NOMO-1 treated with dmso at 0.1 percent for 144 hours (cell line): ENCODE measurements at regions not wholly inside any gene's neighbourhood (a gene's known extent, or its start where the extent isn't known, plus 50 kb on each side); places are given as distances from the start of the nearest gene placed in this dataset.
"Not testable (repeated sequence)": the region's sequence is repeated elsewhere in the genome, so short reads cannot be mapped to it uniquely, and the experiment has no call there.

ENCODE experiments used
- DNase-seq: peaks from one replicate; lab custom pipeline; 2025; ENCODE audit not compliant: unreplicated experiment; lab: John Stamatoyannopoulos, UW

DNA sequence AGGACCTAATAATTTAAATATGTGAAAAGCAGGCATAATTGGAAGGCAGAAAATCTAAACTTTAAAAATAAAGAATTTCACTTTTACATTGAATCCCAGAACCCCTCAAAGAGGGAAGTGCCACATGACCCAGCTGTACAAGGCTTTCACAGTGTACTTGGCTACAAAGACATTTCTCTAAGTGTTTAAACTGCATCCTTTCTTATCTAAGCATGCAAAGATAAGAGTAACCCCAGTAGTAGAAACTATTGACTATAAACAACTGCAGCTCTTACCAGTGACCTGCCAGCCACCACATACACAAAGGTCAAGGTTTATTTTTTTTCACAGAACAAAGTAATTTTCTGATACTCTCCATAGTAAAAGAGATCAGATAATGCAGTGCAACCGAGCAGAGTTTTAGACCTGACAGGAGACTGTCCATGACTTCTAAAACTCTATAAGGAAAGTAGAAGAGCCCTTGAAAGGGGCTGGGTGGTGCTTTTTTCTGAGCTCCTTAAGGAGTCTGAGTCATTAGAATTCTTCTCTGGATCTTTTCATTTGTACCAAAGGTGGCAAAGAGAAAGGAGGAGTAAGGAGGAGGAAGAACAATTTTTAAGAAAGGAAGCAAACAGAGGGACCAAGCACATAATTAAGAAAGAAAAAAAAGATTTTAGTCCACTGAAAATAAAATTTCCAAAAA, 750.6 kb downstream of the PRIM2 start:
- not testable (repeated sequence) for DNase-seq

DNA sequence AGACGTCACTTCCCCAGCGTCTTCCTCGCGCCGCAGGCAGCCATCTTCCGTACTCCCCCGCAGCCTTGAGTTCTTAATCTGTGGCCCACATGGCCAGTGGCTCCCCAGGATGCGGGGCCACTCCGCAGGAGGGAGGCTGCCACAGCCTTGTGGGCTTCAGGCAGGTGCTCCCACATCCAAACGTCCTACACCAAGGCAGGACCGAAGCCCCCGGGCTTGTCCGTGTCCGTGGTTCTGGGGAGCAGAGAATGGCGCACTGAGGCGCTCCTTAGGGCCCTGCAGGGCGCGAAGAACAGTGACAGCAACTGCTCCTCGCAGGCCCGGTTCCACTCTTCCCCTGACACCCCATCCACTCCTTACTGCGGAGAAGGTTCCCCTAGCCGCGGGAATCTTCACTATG, 755.8 kb downstream of the PRIM2 start:
- DNase-seq, result no peak

DNA sequence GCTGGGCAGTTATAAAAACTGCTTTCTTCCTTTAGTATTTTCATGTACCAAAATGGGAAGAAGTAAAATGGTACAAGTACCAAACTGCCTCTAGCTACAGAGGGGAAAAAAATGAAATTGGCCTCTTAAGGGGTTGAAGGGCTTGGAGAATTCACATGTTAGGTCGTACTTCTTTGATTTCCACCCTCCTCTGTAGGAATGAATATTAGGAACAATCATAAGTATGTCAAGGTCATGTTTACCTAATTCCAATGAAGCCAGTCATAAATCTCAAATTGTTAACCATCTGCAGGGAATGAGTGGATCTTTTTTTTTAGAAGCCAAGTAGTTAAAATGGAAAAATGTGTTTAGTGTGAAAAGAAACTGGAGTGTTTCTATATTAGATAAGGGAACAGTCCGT, 772.6 kb downstream of the PRIM2 start:
- not testable (repeated sequence) for DNase-seq

DNA sequence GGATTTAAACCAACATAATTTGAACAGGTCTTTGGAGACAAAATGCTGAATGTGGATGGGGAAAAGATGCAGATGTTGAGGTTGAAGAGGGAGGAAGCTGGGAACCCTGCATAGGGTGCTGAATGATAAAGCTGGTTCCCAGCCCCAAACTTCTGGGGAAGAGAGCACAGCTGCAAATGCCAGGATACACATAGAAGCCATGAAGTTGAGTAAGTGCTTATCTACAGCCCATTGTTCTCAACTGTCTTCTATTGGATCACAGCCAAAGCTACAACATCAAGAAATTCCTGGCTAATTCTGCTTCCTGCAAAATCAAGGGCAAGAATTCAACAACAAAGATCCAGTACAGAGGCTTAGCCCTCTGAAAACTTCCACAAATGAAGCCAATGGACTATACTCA, 779.8 kb downstream of the PRIM2 start:
- DNase-seq, result not testable (repeated sequence)

DNA sequence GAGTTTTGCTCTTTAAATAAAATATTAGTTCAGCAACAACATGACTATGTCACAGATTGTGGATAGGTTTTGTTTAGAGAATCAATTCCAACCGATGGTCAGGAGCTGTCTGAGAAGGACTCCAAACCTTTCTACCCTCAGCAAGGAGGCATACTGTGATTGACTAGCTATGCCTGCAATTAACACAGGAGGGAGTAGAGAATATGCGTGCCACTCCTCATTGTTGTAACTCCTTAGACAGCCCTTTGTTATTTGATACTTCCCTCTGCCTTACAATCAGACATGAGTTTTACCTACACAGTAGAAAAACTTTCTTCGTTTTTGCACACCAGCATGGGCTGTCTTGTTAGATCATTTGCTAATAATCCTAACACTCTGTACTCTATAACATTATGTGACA, 796.5 kb downstream of the PRIM2 start:
- DNase-seq, result no peak

DNA sequence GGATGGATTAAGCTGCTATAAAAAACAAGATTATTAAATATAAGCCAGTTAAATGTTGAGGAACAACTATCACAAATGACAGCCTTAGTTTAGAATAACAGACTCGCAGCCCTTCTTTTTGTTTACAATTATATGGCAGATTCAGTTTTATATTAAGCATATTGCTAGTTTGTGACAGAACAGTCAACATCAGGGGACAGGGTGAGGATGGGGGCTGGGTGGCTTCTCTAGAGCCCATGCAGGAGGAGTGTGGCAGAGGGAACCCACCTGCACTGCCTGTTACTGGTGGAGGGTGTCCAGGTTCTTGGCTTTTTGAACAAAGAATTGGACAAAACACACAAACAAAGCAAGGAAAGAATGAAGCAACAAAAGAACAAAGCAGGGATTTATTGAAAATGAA, 799.7 kb downstream of the PRIM2 start:
- DNase-seq, result not testable (repeated sequence)

DNA sequence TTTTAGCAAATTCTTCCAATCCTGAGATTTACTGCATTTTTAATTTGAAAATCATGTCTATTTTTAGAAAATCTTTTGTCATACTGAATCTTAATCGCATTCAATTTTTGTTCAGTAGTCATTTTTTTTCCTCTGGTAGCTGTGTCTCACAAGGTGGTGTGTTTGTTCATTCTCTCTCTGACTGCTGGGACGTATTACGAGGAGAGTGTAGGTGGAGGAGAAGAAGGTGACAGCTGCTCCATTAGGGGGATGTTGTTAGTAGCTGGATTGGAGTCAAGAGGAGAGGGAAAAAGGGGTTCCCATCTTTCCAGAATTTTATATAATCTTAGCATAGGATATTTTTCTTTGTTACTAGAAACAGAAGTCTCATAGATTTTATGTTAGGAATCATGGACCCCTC, 804.2 kb downstream of the PRIM2 start:
- DNase-seq, result not testable (repeated sequence)

DNA sequence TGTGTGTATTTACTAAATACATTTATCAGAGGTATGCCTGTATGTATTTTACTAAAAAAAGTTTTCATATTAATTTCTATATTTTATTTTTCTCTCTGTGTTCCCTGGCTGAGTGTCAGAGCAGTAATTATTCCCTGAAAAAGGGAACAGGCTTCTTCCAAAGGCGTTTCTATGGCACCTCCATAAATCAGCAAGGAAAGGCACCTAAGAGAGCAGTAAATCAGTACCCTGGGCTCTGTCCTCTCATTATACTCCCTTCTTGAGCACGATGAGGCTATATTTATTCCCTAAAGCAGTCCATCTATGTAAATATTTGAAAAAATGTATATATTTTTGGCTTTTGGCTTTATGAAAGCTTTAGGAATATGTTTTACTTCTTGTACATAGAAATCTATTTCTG, 806.3 kb downstream of the PRIM2 start:
- DNase-seq, result not testable (repeated sequence)

DNA sequence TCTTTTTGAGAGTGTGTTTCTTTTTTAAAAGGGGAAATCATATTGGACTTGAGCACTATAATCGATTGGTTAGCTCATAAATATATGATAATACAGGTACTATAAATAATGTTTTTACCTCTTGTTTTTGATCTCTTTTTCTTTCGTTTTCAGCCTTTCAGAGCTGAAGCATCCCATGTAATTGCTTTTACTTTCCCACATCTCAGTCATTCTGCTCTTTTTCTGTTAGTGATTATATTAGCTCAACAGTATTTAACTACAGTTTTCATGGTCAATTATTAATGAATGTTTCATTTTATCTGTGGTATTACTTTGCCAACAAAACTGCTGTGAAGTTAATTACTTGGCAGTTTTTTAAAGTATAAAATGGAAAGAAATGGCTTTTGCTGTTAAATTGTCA, 811.1 kb downstream of the PRIM2 start:
- DNase-seq, result not testable (repeated sequence)

DNA sequence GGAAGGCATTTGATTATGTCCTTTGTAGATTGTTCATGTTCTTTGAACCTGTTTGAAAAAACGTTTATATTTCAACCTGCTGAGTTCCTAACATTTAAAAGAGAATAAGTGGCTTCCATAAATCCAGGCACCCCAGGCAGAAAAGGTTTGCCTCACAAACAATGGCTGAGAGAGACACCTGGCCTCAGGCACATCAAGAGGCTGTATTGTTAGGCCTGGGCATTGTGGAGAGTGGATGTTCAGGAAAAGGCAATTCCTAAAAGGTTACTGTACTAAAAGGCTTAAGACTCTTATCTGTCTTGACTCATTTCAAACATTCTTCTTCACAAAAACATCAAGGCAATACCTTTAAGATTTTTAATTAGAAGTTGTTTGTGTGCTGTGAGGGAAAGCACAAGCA, 811.7 kb downstream of the PRIM2 start:
- not testable (repeated sequence) for DNase-seq

DNA sequence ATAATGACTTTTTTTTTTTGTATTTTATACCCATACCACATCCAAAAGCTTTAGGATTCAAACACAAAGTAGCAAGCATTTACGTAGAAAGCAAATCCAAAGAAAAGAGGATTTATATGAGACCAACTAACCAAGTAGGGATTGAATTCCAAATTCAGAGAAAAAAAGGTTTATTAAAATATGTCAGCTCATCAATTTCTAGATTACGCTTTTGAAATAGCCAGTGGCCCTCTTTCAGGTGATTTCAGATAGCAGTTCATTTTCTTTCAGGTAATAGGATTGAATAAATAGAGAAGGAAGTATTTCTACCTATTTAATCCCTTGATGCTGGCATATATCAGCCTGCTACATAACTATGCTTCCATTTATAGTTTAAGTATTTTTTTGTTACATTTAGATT, 822.3 kb downstream of the PRIM2 start:
- not testable (repeated sequence) for DNase-seq

DNA sequence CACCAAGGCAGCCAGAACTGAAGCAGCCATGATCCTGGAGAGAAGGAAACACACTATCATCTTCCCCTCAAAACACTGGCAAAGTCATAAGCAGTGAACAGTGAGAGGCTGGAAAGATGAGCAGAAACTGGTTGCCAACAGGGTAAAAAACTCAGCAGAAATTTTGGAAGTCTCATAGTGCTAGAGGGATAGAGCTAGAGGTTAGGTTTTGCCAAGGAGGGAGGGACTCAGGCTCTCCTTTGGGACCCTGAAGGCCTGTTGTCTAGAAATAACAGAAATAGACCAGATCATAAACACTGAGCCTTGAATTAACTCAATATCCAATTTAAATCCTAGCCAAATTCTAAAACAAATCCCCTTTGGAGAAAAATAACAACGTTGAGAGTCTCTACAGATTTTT, 853.6 kb downstream of the PRIM2 start:
- not testable (repeated sequence) for DNase-seq

DNA sequence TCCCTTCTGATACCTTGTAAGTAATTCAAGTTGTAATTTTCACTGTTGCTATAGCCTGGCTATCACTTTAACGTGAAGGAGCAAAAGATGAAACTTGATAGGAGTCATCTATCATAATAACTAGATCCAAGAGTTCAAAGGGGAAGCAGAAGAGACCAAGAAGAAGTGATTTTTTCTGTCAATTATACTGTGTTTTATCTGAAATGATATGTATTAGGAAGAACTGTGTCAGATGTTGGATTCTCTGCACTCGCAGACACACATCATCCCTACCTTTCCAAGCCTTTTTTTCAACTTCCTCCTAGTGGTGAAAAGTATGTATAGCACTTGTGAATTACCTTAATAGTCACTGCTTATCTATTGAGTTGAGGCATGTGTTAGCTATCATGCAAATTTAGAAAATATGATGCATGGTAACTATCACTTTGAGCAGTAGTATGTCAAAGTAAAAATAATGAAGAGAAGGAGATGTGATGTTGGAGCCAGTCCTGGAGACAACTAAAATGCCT, 864.2 kb downstream of the PRIM2 start:
- DNase-seq, result not testable (repeated sequence)

DNA sequence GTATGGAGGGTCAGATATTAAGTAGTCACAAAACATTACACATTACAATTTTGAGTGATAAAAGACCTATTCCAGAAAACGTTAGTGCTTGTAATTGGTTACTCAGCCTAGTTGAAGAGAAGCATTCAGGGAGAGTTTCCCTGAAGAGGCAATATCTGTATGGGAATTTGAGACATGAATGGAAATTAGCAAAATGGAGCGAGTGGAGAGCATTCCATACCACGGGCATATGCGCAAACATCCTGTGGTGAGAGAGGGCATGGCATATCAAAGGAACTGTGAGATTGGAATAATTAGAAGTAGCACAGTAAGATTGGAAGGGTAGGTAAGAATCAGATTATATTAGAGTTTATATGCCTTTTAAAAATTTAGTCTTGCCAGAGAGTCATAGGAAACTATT, 867.9 kb downstream of the PRIM2 start:
- DNase-seq, result not testable (repeated sequence)

DNA sequence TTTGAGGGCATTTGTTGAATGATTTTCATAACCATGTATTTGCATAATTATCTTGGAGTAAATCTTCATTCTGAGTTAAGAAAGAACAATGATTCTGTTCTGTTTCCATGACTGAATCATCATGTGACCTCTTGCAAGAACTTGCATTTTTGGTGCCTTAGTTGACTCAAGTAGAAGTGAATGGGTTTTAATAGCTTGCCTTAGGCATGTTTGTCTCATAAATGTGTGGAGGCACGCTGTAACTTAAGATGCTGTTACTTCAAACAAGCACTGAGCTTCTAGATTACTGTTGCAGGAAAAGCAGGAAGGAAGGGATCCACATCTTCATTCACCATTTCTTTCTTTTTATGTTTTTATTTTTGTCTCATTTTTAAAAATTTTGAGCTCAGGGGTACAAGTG, 875.8 kb downstream of the PRIM2 start:
- DNase-seq, result not testable (repeated sequence)

DNA sequence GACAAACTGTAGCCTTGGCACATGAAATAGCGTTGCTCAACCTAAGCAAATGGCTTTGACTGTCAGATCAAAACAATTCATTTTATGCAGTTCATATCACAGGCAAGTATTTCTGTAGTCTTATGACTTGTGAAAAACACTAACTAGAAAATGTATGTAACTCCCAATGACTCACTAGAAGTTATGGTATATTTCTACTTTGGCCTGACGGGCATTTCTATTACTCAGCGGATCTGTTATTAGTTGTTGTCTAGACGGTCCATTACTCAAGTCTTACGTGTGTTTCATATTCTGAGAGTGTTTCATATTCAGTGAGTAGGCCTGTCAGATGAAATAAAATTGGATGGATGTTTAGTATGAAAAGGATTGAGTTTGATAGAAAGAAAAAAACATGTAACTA, 880.9 kb downstream of the PRIM2 start:
- DNase-seq, result no peak

DNA sequence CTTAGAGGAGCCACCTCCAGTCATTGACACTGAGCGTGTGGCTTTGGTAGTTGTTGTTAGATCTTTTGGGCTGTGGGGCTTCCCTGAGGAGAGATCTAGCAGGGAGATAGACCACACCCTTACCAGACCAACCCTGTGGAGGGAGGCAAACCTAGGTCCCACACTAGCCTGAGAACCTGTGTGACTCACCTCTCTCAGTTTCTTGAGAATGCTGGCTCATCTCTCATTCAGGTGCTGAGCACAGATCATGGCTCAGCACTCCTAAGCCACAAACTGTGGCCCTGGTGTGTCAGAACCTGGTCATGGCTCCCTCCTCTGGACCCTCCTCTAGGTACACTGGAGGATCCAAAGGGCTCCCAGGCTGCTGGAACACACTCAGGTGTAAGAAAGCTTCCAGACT, 919.7 kb downstream of the PRIM2 start:
- DNase-seq, result not testable (repeated sequence)

DNA sequence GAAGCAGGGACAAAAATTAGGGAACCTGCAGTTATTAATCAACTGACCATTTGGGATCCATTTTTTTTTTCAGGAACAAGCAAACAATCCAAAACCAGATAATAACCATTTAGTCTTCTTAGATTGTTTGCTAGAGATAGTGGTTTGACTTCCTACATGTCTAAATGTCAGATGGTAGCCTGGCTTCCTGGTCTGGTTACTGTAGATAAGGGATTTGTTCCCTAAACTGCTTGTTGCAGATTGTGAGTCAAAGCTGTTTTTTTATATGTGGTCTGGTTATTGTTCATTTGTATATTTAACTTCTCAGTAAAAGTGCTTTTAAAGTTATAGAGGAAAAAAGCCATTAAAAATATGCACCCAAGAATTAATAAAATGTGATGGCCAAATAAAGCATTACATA, 921.0 kb downstream of the PRIM2 start:
- not testable (repeated sequence) for DNase-seq

DNA sequence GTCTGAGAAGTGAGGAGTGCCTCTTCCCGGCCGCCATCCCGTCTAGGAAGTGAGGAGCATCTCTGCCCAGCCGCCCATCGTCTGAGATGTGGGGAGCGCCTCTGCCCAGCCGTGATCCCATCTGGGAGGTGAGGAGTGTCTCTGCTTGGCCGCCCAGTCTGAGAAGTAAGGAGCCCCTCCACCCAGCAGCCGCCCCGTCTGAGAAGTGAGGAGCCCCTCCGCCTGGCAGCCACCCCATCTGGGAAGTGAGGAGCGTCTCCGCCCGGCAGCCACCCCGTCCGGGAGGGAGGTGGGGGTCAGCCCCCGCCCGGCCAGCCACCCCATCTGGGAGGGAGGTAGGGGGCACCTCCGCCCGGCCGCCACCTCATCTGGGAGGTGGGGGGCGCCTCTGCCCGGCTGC, 940.2 kb downstream of the PRIM2 start:
- DNase-seq, result not testable (repeated sequence)

DNA sequence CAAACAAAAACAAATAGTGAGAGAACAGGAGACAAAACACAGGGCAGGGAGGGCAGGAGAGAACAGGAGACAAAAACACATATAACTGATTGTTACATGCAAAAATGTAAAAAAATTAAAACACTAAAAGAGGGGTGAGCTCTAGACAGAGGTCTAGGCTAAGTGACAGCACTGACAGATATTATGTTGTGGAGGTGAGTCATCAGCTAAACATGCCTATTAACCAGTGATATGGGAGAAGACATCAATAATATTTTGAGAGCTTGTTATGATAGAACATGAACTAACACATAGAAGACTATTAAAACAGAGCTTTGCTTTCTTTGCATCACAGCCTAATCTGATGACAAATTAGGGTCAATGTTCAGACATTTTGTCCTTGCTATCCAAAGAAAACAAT, 972.7 kb downstream of the PRIM2 start:
- no peak for DNase-seq

DNA sequence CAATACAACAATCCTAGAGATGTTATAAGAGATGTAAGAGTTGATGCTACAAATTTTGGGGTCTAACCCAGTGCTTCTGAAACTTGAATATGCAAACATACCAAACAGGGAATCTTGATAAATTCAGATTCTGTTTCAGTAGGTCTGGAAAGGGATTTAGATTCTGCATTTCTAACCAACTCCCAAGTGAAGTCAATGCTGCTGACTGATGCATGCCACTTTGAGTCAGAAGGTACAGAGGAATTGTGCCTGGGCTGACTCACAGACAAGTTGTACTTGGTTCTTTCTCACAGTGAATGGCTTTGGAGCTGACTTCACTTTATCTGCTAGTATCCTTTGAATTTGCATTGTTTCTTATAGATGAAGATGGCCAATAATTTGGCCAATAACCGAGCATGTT, 973.9 kb downstream of the PRIM2 start:
- not testable (repeated sequence) for DNase-seq

DNA sequence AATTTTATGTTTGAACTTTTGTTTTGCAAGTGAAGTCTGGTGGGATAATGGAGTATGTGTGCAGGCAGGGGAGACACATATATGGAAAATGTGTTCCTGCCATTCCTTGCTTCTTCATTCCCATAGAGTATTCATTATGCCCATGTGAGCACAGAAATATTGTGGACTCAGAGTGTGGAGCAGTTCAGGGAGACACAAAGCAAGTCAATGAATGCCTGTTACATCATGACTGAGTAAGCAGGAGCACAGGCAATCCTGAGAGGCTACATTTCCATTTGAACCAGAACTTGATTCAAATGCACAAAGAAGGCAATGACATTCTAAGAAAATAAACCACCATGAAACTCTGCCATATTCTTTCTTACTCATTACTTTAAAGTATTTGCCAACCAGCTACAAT, 990.5 kb downstream of the PRIM2 start:
- not testable (repeated sequence) for DNase-seq

DNA sequence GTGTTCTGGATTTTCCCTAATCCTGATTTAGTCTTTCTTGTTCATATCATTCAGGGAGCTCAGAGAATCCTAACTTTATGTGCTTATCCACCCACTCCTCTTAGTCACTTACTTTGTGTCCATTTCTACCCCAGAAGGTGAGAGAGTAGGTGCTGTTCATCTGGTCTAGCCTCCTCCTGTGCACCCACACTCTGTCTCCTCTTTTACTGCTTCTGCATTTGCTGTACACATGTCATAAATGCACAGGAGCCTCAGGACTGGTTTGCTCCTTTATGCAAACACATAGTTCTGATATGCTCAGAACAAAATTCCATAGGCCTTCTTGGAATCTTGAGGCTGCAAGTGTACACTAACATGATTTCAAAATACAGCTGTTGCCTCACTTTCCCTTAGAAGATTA, 1014.7 kb downstream of the PRIM2 start:
- not testable (repeated sequence) for DNase-seq
